H1 (cell line): ENCODE measurements at regions not wholly inside any gene's neighbourhood (a gene's known extent, or its start where the extent isn't known, plus 50 kb on each side); places are given as distances from the start of the nearest gene placed in this dataset.

Source experiments
- CTCF ChIA-PET: fragments of 300-600 bp; sonication (Branson Sonifier 250); formaldehyde crosslinking; loops from one replicate; lab custom pipeline; 2021; ENCODE audit not compliant: partially characterized antibody; lab: Charles Lee
- POLR2A ChIA-PET: fragments of 300-600 bp; sonication (Branson Sonifier 250); formaldehyde crosslinking; loops from one replicate; lab custom pipeline; 2021; ENCODE audit warnings: inconsistent platforms; ENCODE audit not compliant: partially characterized antibody; lab: Charles Lee
- DNase-seq, 2 experiments: peaks; one replicate each; pipeline versions ENCODE4 v3.0.0 to v3.0.0-alpha.2; 2010 to 2022; ENCODE audit warnings: low spot score in 2 of 2, low read depth in 1 of 2, mixed read lengths in 1 of 2
- FAIRE-seq: peaks from 2 replicates; lab custom pipeline; 2011; peaks lifted over from hg19 to GRCh38; lab: Jason Lieb, UNC
- H2AFZ ChIP-seq: 2 replicates; pipeline ENCODE4 v1.8.1; 2012; ENCODE audit warnings: low read length, inconsistent platforms
- H2AK5ac ChIP-seq: 2 replicates; pipeline ENCODE4 v1.6.1; 2013; ENCODE audit warnings: low read depth, low read length
- H2BK120ac ChIP-seq: replicated peaks from 2 replicates; pipeline ENCODE3; 2013; ENCODE audit warnings: low read depth, low read length, inconsistent platforms
- H2BK12ac ChIP-seq: 2 replicates; pipeline ENCODE4 v1.6.1; 2013; ENCODE audit warnings: low read depth, low read length
- H2BK15ac ChIP-seq: 2 replicates; pipeline ENCODE4 v1.6.1; 2013; ENCODE audit warnings: low read length
- H2BK20ac ChIP-seq: 2 replicates; pipeline ENCODE4 v1.6.1; 2013; ENCODE audit warnings: low read length
- H2BK5ac ChIP-seq: 2 replicates; pipeline ENCODE4 v1.6.1; 2013; ENCODE audit warnings: low read depth, low read length
- H3K14ac ChIP-seq: 2 replicates; pipeline ENCODE4 v1.6.1; 2013; ENCODE audit warnings: inconsistent platforms; ENCODE audit not compliant: insufficient read length
- H3K18ac ChIP-seq: 2 replicates; pipeline ENCODE4 v1.6.1; 2013; ENCODE audit warnings: low read length; ENCODE audit errors: extremely low read depth
- H3K23ac ChIP-seq: 2 replicates; pipeline ENCODE4 v1.6.1; 2013; ENCODE audit warnings: inconsistent platforms; ENCODE audit not compliant: insufficient read length
- H3K23me2 ChIP-seq: 2 replicates; pipeline ENCODE4 v1.6.1; 2013; ENCODE audit warnings: low read depth, low read length
- H3K27ac ChIP-seq: 2 replicates; pipeline ENCODE4 v1.6.1; 2011; ENCODE audit warnings: low read depth, low read length, inconsistent platforms
- H3K27me3 ChIP-seq, 4 experiments: replicated peaks in 1 of 4; 1 replicate in 1 of 4; 2 replicates in 3 of 4; pipeline versions ENCODE4 v1.6.1 to v1.8.1; 2011 to 2013; ENCODE audit warnings: low read length in 3 of 4, mild to moderate bottlenecking in 3 of 4, inconsistent platforms in 2 of 4, mixed read lengths in 2 of 4, moderate library complexity in 1 of 4; ENCODE audit not compliant: control insufficient read depth in 3 of 4, insufficient read depth in 3 of 4; ENCODE audit errors: extremely low read depth in 1 of 4
- H3K36me3 ChIP-seq, 4 experiments: 2 replicates each; pipeline versions ENCODE4 v1.6.1 to v1.8.1; 2011 to 2013; ENCODE audit warnings: mild to moderate bottlenecking in 4 of 4, low read length in 3 of 4, moderate library complexity in 2 of 4, control low read depth in 1 of 4, inconsistent platforms in 1 of 4; ENCODE audit not compliant: insufficient read depth in 4 of 4, control insufficient read depth in 2 of 4
- H3K4ac ChIP-seq: replicated peaks from 2 replicates; pipeline ENCODE3; 2013; ENCODE audit warnings: low read length, low read depth, mixed read lengths, inconsistent platforms; ENCODE audit not compliant: insufficient read length
- H3K4me1 ChIP-seq, 4 experiments: replicated peaks in 1 of 4; 1 replicate in 1 of 4; 2 replicates in 3 of 4; pipeline versions ENCODE4 v1.6.1 to v1.8.1; 2011 to 2013; ENCODE audit warnings: low read length in 3 of 4, inconsistent platforms in 2 of 4, mixed read lengths in 1 of 4; ENCODE audit not compliant: insufficient read depth in 4 of 4, control insufficient read depth in 3 of 4
- H3K4me2 ChIP-seq, 2 experiments: 2 replicates each; pipeline versions ENCODE4 v1.6.1 to v1.8.1; 2011 to 2013; ENCODE audit warnings: low read depth in 2 of 2, low read length in 2 of 2, control low read depth in 1 of 2, inconsistent platforms in 1 of 2, mild to moderate bottlenecking in 1 of 2; ENCODE audit not compliant: insufficient read depth in 1 of 2
- H3K4me3 ChIP-seq, 4 experiments: fragments of 200-600, 300-600 bp in 1 of 4; sonication (generic), shearing (Covaris generic), sonication (Bioruptor Twin) in 1 of 4; 2 replicates each; pipeline versions ENCODE4 v1.5.1 to v1.8.1; 2011 to 2016; ENCODE audit warnings: low read length in 4 of 4, low read depth in 3 of 4, control low read depth in 2 of 4, inconsistent platforms in 2 of 4, mild to moderate bottlenecking in 2 of 4, mixed read lengths in 1 of 4, moderate library complexity in 1 of 4; ENCODE audit not compliant: insufficient read depth in 2 of 4; ENCODE audit errors: extremely low read depth in 1 of 4
- H3K56ac ChIP-seq: replicated peaks from 2 replicates; pipeline ENCODE3; 2013; ENCODE audit warnings: low read depth, mild to moderate bottlenecking, mixed read lengths, low read length, inconsistent platforms; ENCODE audit not compliant: insufficient read length
- H3K79me1 ChIP-seq: 2 replicates; pipeline ENCODE4 v1.6.1; 2013; ENCODE audit warnings: low read depth, low read length, control low read depth
- H3K79me2 ChIP-seq, 2 experiments: 2 replicates each; pipeline versions ENCODE4 v1.6.1 to v1.8.1; 2012 to 2013; ENCODE audit warnings: low read length in 2 of 2, mild to moderate bottlenecking in 2 of 2, inconsistent platforms in 1 of 2; ENCODE audit not compliant: insufficient read depth in 2 of 2, control insufficient read depth in 1 of 2
- H3K9ac ChIP-seq, 4 experiments: replicated peaks in 1 of 4; 1 replicate in 1 of 4; 2 replicates in 3 of 4; pipeline versions ENCODE4 v1.6.1 to v1.8.1; 2011 to 2013; ENCODE audit warnings: low read depth in 3 of 4, low read length in 3 of 4, control low read depth in 2 of 4, mild to moderate bottlenecking in 2 of 4, moderate library complexity in 2 of 4, inconsistent platforms in 1 of 4; ENCODE audit errors: extremely low read depth in 1 of 4
- H3K9me3 ChIP-seq, 2 experiments: 2 replicates each; pipeline versions ENCODE4 v1.6.1 to v1.8.1; 2012 to 2013; ENCODE audit warnings: mild to moderate bottlenecking in 2 of 2, moderate library complexity in 2 of 2, control low read depth in 1 of 2, inconsistent platforms in 1 of 2, low read depth in 1 of 2, low read length in 1 of 2, mixed read lengths in 1 of 2; ENCODE audit not compliant: insufficient read depth in 2 of 2
- H4K20me1 ChIP-seq, 2 experiments: replicated peaks in 1 of 2; 2 replicates each; pipeline versions ENCODE3 to v1.8.1; 2011 to 2013; ENCODE audit warnings: inconsistent platforms in 2 of 2, low read length in 2 of 2, mild to moderate bottlenecking in 1 of 2; ENCODE audit not compliant: insufficient read depth in 2 of 2, control insufficient read depth in 1 of 2
- H4K5ac ChIP-seq: 2 replicates; pipeline ENCODE4 v1.6.1; 2013; ENCODE audit warnings: low read length, low read depth, mixed read lengths, inconsistent platforms; ENCODE audit not compliant: insufficient read length
- H4K8ac ChIP-seq: 2 replicates; pipeline ENCODE4 v1.8.0; 2013; ENCODE audit warnings: mild to moderate bottlenecking, moderate library complexity, low read length, inconsistent platforms; ENCODE audit not compliant: insufficient read depth; ENCODE audit errors: extremely low read depth
- H4K91ac ChIP-seq: replicated peaks from 2 replicates; pipeline ENCODE3; 2013; ENCODE audit warnings: low read length, mixed read lengths, inconsistent platforms; ENCODE audit not compliant: insufficient read length
- ASH2L ChIP-seq: fragments of 200-600, 300-600 bp; sonication (generic); IDR thresholded peaks from one replicate; pipeline ENCODE4 v1.7.1; 2017; ENCODE audit warnings: low read length
- WGBS, 2 experiments: shearing (Covaris generic) in 1 of 2; methylation state at CpG; one replicate each; pipeline versions ENCODE4 v1.1.6 to v1.1.7; 2013 to 2015; ENCODE audit warnings: low lambda C conversion rate in 2 of 2, mixed read lengths in 2 of 2, inconsistent platforms in 1 of 2, low coverage in 1 of 2, missing lambda C conversion rate in 1 of 2; ENCODE audit not compliant: insufficient replicate concordance in 2 of 2, insufficient coverage in 1 of 2, insufficient read length in 1 of 2; ENCODE audit errors: extremely low coverage in 1 of 2, missing lambda C conversion rate in 1 of 2; 5-methylcytosine and 5-hydroxymethylcytosine counted together
- TF ChIP-seq, protein P1 (sequence below): IDR thresholded peaks from 2 replicates; pipeline ENCODE4 v1.6.1; 2012; ENCODE audit warnings: low read length, inconsistent platforms

DNA sequence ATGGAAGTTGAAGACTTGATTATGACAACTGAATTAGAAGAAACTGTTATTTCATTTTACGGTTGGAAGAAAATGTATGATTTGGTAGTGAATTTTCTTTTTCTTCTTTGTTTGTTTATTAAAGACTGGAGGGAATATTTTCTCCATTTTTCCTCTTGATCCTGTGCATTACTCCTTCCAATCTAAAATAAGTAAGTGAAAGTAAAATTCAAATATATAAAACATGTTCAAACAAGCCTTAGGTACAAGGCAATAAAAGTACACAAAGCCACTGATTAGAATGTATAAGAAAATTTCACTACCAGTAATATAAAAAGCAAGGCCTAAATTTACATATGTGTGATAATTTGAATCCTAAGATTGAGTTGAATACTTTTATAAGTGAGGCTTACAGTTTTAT lies 181.2 kb upstream of the MME start:
- H3K79me1 ChIP-seq, result no peaks in the 10 kb centered on the region

More for the DNA sequence above, 181.2 kb upstream of the MME start:
- Histone ChIP-seq H2BK15ac (no peak overlapping the region), H2BK12ac (no peak overlapping the region), H2BK5ac (no peak overlapping the region), H2BK20ac (no peak overlapping the region), H4K5ac (no peak overlapping the region), H3K36me3 (no peaks in the 10 kb centered on the region), H2AK5ac (no peak overlapping the region), H4K8ac (no peak overlapping the region), H2AFZ (no peak overlapping the region), H4K91ac (no peak overlapping the region), H3K23me2 (no peaks in the 10 kb centered on the region), H3K18ac (no peak overlapping the region), H3K27me3 (no peaks in the 10 kb centered on the region), H3K9me3 (no peaks in the 10 kb centered on the region), H3K27ac (no peak overlapping the region), H4K20me1 (no peaks in the 10 kb centered on the region), H3K4me1 (no peaks in the 10 kb centered on the region), H3K79me2 (no peaks in the 10 kb centered on the region), H3K4me2 (no peak overlapping the region), H3K4ac (no peak overlapping the region), H3K56ac (no peak overlapping the region), H3K14ac (no peak overlapping the region), H3K4me3 (no peak overlapping the region), H3K9ac (no peak overlapping the region), H3K23ac (no peak overlapping the region), H2BK120ac (no peak overlapping the region)
- no peak for DNase-seq
- POLR2A ChIA-PET, result no interaction called here
- TF ChIP-seq ASH2L, result no peak
- TF ChIP-seq, protein P1, sequence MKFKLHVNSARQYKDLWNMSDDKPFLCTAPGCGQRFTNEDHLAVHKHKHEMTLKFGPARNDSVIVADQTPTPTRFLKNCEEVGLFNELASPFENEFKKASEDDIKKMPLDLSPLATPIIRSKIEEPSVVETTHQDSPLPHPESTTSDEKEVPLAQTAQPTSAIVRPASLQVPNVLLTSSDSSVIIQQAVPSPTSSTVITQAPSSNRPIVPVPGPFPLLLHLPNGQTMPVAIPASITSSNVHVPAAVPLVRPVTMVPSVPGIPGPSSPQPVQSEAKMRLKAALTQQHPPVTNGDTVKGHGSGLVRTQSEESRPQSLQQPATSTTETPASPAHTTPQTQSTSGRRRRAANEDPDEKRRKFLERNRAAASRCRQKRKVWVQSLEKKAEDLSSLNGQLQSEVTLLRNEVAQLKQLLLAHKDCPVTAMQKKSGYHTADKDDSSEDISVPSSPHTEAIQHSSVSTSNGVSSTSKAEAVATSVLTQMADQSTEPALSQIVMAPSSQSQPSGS, result no peak
- WGBS, 2 experiments, result 100% methylated on average over 1 of the region's 1 CpG; no CpG with 5 or more reads in 1 of the 2 experiments
- CTCF ChIA-PET, result no interaction called here
- no peak for FAIRE-seq
